OCI-LY1 (cell line): ENCODE measurements at regions not wholly inside any gene's neighbourhood (a gene's known extent, or its start where the extent isn't known, plus 50 kb on each side); places are given as distances from the start of the nearest gene placed in this dataset.

Experiments used
- CTCF ChIP-seq: fragments of 200-600 bp; sonication (generic), shearing (Covaris generic); IDR thresholded peaks from 2 replicates; pipeline ENCODE4 v1.5.1; 2017; ENCODE audit warnings: mild to moderate bottlenecking, antibody characterized with exemption, low read length, moderate library complexity, mixed read lengths
- EZH2 ChIP-seq: fragments of 200-600 bp; sonication (generic), shearing (Covaris generic); IDR thresholded peaks from 2 replicates; pipeline ENCODE4 v1.8.0; 2017; ENCODE audit warnings: borderline replicate concordance, mixed run types, mild to moderate bottlenecking, antibody characterized with exemption, low read length, moderate library complexity, mixed read lengths

DNA sequence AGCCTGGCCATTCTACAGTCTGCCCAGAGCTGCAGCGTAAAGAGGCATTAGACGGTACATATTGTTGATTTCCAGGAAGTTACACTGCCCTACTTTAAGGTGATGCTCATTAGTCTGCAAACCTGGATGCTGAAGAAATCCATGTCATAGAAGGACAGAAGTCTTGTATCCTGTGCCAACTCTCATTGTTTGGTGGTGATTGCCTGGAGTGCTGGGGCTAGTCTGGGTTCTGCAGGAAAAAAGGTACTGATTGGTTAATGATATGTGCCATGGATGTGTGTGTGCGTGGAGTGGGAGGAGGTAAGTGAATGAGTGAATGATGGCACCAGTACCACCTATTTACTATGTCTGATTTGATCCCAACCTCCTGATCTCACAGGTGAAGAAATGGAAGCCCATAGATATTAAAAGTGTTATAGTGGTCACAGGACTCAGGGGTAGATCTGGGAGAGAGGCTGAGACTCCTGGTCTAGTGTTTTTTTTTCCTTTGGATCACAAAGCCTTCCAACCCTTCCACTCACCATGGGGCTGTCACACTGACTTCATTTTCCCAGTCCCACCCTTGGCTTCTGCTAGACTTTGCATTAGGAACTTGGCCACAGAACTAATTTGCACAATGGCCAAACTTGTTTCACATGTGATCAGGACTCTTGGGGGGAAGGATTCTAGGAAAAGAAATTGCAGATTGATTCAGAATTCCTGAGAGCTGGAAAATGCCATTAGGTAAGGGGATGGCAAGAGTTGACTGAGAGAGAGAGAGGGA lies 96.1 kb downstream of the TMX1 start:
- no peak for TF ChIP-seq EZH2
- no peak for TF ChIP-seq CTCF
